Brain microvascular endothelial cell (primary cell): ENCODE measurements at regions not wholly inside any gene's neighbourhood (a gene's known extent, or its start where the extent isn't known, plus 50 kb on each side); places are given as distances from the start of the nearest gene placed in this dataset.

Experiments
- DNase-seq: peaks from one replicate; pipeline ENCODE4 v3.0.0-alpha.2; 2020
- H3K27ac ChIP-seq: fragments of 250-450 bp; sonication (Bioruptor Pico); 2 replicates; pipeline ENCODE4 v1.5.1; 2020; ENCODE audit warnings: mild to moderate bottlenecking, moderate library complexity
- H3K27me3 ChIP-seq: fragments of 250-450 bp; sonication (Bioruptor Pico); replicated peaks from 2 replicates; pipeline ENCODE4 v1.5.1; 2020; ENCODE audit warnings: mild to moderate bottlenecking
- H3K36me3 ChIP-seq: fragments of 250-450 bp; sonication (Bioruptor Pico); replicated peaks from 2 replicates; pipeline ENCODE4 v1.5.1; 2020; ENCODE audit warnings: mild to moderate bottlenecking
- H3K4me3 ChIP-seq: 2 replicates; pipeline ENCODE4 v1.5.1; 2011; ENCODE audit warnings: low read depth, mild to moderate bottlenecking, control low read depth, low read length, moderate library complexity
- in situ Hi-C: cut with HindIII; loops from 2 replicates; pipeline ENCODE4 v1.10.0; 2017; ENCODE audit warnings: low sequenced_read_pairs, low pct_ligation_motif_present
- TF ChIP-seq, protein P1 (sequence below): IDR thresholded peaks from 2 replicates; pipeline ENCODE4 v1.5.1; 2011; ENCODE audit warnings: low read depth, mild to moderate bottlenecking, moderate library complexity, low read length, control low read depth, inconsistent platforms; ENCODE audit errors: missing control alignments

GRCh38 chr1:106755682-106756406, 300.6 kb upstream of the PRMT6 start:
- in situ Hi-C loops = no loop called here
- Histone ChIP-seq H3K27ac (no peak overlapping the region), H3K36me3 (no peaks in the 10 kb centered on the region), H3K27me3 (no peaks in the 10 kb centered on the region), H3K4me3 (no peak overlapping the region)
- TF ChIP-seq, protein P1, sequence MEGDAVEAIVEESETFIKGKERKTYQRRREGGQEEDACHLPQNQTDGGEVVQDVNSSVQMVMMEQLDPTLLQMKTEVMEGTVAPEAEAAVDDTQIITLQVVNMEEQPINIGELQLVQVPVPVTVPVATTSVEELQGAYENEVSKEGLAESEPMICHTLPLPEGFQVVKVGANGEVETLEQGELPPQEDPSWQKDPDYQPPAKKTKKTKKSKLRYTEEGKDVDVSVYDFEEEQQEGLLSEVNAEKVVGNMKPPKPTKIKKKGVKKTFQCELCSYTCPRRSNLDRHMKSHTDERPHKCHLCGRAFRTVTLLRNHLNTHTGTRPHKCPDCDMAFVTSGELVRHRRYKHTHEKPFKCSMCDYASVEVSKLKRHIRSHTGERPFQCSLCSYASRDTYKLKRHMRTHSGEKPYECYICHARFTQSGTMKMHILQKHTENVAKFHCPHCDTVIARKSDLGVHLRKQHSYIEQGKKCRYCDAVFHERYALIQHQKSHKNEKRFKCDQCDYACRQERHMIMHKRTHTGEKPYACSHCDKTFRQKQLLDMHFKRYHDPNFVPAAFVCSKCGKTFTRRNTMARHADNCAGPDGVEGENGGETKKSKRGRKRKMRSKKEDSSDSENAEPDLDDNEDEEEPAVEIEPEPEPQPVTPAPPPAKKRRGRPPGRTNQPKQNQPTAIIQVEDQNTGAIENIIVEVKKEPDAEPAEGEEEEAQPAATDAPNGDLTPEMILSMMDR = no peak
- DNase-seq = peak; percentile 61

GRCh38 chr1:106756752-106757151, 299.7 kb upstream of the PRMT6 start:
- no peak for DNase-seq
- no peaks in the 10 kb centered on the region for H3K27me3 ChIP-seq
- H3K4me3 ChIP-seq = no peak overlapping the region
- in situ Hi-C loops = no loop called here
- H3K27ac ChIP-seq = no peak overlapping the region
- H3K36me3 ChIP-seq = no peaks in the 10 kb centered on the region
- TF ChIP-seq, protein P1 = no peak

DNA sequence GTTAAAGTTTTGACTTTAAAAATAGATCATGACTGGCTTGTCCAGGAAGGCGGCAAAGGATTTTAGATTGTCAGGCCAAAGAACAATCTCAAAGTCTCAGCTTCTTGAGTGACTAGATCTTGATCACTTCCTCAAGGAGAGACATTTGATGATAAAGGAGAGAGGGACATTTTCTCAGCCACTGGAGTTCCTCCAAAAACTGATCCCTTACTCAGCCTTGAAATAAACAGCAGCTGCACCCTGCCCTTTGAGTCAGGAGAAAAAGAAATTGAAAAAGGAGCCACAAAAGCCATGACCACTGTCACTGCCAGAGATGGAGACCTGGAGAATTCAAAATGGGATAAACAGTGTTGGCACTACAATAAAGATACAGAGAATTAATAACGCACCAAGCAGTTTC, 288.4 kb upstream of the PRMT6 start:
- Histone ChIP-seq H3K4me3 (no peak overlapping the region), H3K27me3 (no peaks in the 10 kb centered on the region), H3K36me3 (no peaks in the 10 kb centered on the region), H3K27ac (peak overlapping the region; percentile 88)
- TF ChIP-seq, protein P1 = no peak
- DNase-seq = peak; percentile 18
- in situ Hi-C loops = no loop called here

GRCh38 chr1:106768501-106768900, 288.0 kb upstream of the PRMT6 start:
- no peaks in the 10 kb centered on the region for H3K27me3 ChIP-seq
- in situ Hi-C loops = no loop called here
- peak overlapping the region; percentile 88 for H3K27ac ChIP-seq
- no peaks in the 10 kb centered on the region for H3K36me3 ChIP-seq
- H3K4me3 ChIP-seq = no peak overlapping the region
- TF ChIP-seq, protein P1 = no peak
- DNase-seq = peak; percentile 47

DNA sequence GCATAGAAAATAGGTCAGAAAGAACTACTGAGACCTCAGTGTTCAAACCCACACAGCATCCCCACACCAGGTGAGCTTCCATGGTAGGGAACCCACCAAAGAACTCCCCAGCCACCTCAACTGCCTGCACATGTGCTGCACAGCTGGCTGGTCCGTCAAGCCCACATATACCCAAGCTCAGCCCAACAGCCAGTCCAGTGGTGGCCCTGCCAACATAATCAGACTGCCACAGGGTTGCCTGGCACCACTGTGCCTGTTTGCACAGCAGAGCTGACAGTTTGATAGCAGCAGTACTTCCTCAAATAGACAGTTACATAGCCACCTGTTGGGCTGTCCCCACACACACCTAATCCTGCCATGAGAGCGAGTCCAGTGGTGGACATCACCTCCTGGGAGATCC, 283.3 kb upstream of the PRMT6 start:
- Histone ChIP-seq H3K27ac (no peak overlapping the region), H3K4me3 (no peak overlapping the region), H3K36me3 (no peaks in the 10 kb centered on the region), H3K27me3 (no peaks in the 10 kb centered on the region)
- TF ChIP-seq, protein P1 = no peak
- in situ Hi-C loops = no loop called here
- no peak for DNase-seq

DNA sequence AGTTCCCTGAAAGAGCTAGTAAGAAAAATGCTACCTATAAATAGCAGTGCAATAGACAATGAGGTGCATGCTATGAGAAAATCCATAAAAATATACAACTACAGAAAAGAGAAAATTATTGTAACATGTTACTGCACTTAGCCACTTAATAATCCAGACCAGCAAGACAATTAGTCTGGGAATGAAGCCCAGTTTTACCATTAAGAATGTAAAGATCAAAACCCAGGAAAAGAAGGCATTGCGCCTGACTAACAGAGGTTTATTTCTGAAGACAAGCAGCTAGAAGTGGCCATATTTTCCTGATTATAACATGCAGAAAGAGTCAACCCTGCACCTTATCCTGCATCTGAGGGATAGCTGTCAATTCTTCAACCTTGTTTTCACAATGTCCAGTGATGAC, 276.4 kb upstream of the PRMT6 start:
- in situ Hi-C loops = no loop called here
- Histone ChIP-seq H3K27ac (no peak overlapping the region), H3K36me3 (no peaks in the 10 kb centered on the region), H3K4me3 (no peak overlapping the region), H3K27me3 (no peaks in the 10 kb centered on the region)
- TF ChIP-seq, protein P1 = no peak
- DNase-seq = no peak
